OCI-LY7 (cell line): ENCODE measurements at regions not wholly inside any gene's neighbourhood (a gene's known extent, or its start where the extent isn't known, plus 50 kb on each side); places are given as distances from the start of the nearest gene placed in this dataset.

Source experiments
- EZH2phosphoT487 ChIP-seq: fragments of 200-600 bp; sonication (generic); IDR thresholded peaks from 2 replicates; pipeline ENCODE4 v1.6.1; 2018; ENCODE audit warnings: low read depth, borderline replicate concordance, mild to moderate bottlenecking, mixed run types, antibody characterized with exemption, low read length, moderate library complexity, mixed read lengths
- TF ChIP-seq, protein P1 (sequence below): fragments of 200-600 bp; sonication (generic); conservative IDR thresholded peaks from 2 replicates; pipeline ENCODE4 v1.5.1; 2014; ENCODE audit warnings: mild to moderate bottlenecking, antibody characterized with exemption, low read length, moderate library complexity, mixed read lengths

GRCh38 chr4:180852738-180853137 is 1390.5 kb upstream of the TENM3 start:
- TF ChIP-seq, protein P1, sequence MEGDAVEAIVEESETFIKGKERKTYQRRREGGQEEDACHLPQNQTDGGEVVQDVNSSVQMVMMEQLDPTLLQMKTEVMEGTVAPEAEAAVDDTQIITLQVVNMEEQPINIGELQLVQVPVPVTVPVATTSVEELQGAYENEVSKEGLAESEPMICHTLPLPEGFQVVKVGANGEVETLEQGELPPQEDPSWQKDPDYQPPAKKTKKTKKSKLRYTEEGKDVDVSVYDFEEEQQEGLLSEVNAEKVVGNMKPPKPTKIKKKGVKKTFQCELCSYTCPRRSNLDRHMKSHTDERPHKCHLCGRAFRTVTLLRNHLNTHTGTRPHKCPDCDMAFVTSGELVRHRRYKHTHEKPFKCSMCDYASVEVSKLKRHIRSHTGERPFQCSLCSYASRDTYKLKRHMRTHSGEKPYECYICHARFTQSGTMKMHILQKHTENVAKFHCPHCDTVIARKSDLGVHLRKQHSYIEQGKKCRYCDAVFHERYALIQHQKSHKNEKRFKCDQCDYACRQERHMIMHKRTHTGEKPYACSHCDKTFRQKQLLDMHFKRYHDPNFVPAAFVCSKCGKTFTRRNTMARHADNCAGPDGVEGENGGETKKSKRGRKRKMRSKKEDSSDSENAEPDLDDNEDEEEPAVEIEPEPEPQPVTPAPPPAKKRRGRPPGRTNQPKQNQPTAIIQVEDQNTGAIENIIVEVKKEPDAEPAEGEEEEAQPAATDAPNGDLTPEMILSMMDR: no peak
- no peak for TF ChIP-seq EZH2phosphoT487
